Heart left ventricle (tissue), 16 donors: ENCODE measurements at regions not wholly inside any gene's neighbourhood (a gene's known extent, or its start where the extent isn't known, plus 50 kb on each side); places are given as distances from the start of the nearest gene placed in this dataset.
"Not testable (repeated sequence)": the region's sequence is repeated elsewhere in the genome, so short reads cannot be mapped to it uniquely, and the experiment has no call there.

Source experiments
- ATAC-seq, 4 donors: fragments of 200-7000 bp; cut with Tn5 transposase; one replicate each; pipeline ENCODE4 v1.9.1; 2020 to 2022; ENCODE audit warnings: moderate library complexity in 4 of 4, mild to moderate bottlenecking in 3 of 4, moderate number of reproducible peaks in 1 of 4
- DNase-seq, 5 donors: peaks; one replicate each; pipeline ENCODE4 v3.0.0-alpha.2; 2020
- H3K27ac ChIP-seq, 12 donors: fragments of 200-600 bp; sonication (generic) in 4 of 12; one replicate each; pipeline versions ENCODE4 v1.5.0 to v1.8.0; 2016 to 2022; ENCODE audit warnings: mild to moderate bottlenecking in 2 of 12
- H3K27me3 ChIP-seq, 9 donors: fragments of 200-600 bp; sonication (generic) in 2 of 9; one replicate each; pipeline versions ENCODE4 v1.5.1 to v1.8.0; 2016 to 2022; ENCODE audit warnings: mild to moderate bottlenecking in 3 of 9
- H3K36me3 ChIP-seq, 9 donors: fragments of 200-600 bp; sonication (generic) in 2 of 9; one replicate each; pipeline versions ENCODE4 v1.5.0 to v1.8.0; 2018 to 2022; ENCODE audit warnings: mild to moderate bottlenecking in 2 of 9
- H3K4me1 ChIP-seq, 12 donors: fragments of 200-600 bp; sonication (generic) in 4 of 12; one replicate each; pipeline versions ENCODE4 v1.5.0 to v1.8.0; 2016 to 2022; ENCODE audit warnings: mild to moderate bottlenecking in 3 of 12
- H3K4me3 ChIP-seq, 12 donors: fragments of 200-600 bp; sonication (generic) in 4 of 12; one replicate each; pipeline versions ENCODE4 v1.5.0 to v1.8.0; 2017 to 2022; ENCODE audit warnings: mild to moderate bottlenecking in 9 of 12, moderate library complexity in 4 of 12
- H3K9me3 ChIP-seq, 12 donors: fragments of 200-600 bp; sonication (generic) in 4 of 12; one replicate each; pipeline versions ENCODE4 v1.5.0 to v1.8.0; 2016 to 2022; ENCODE audit warnings: mild to moderate bottlenecking in 1 of 12
- CTCF ChIP-seq, 12 donors: fragments of 200-600 bp; sonication (generic) in 4 of 12; IDR thresholded peaks; one replicate each; pipeline versions ENCODE4 v1.5.0 to v1.8.0; 2018 to 2022; ENCODE audit warnings: antibody characterized with exemption in 12 of 12, mild to moderate bottlenecking in 5 of 12
- POLR2A ChIP-seq, 2 donors: fragments of 450-650 bp; IDR thresholded peaks; one replicate each; pipeline ENCODE4 v1.6.1; 2017; ENCODE audit warnings: antibody characterized with exemption in 2 of 2, mild to moderate bottlenecking in 2 of 2, moderate library complexity in 2 of 2
- WGBS, 4 donors: extraction: QIAGEN DNeasy Blood & Tissue Kit in 2 of 4; methylation state at CpG; one replicate each; pipeline versions ENCODE4 v1.1.5 to v1.1.7; 2013 to 2018; 5-methylcytosine and 5-hydroxymethylcytosine counted together
- intact Hi-C, 10 donors: fragments of 100-400 bp; cut with DNase I; formaldehyde crosslinking; loops; one replicate each; pipeline versions ENCODE4 v1.11.1 to v1.14.2; 2022
- donor health status: ischemic (EF 13 %, LVEDD 7.1; RV severe dilation, severe dysfunction).
- donor health status: healthy with polysubstance abuse.
- donor health status: DM: no; HTN: yes; CAD: no.
- donor health status: DM: no; HTN: no; CAD: no.
- donor health status: ischemic (EF 25% LVEDD 6.9; RV normal size, moderate dysfunction).
- donor health status: ischemic (EF 25% LVEDD 5.7; RV mildly dilated, moderate dysfunction).
- donor health status: healthy.
- donor health status: DM: yes; HTN: yes; CAD: no.
- donor health status: ischemic (EF 35%, LVEDD 5.7; RV mildly dilated, moderate dysfunction).
- donor health status: nonischemic (EF 11% LVEDD 7.7; RV severe dilation, severe dysfunction).
- donor health status: DM: yes; HTN: yes; CAD: no.
- donor health status: PGD.
- donor health status: ischemic (EF 29% LVEDD 5.4; RV normal size, mild dysfunction).
- donor health status: nonischemic (EF 23%, LVEDD 6.1; RV moderate dilation, normal function).

GRCh38 chr15:92733934-92734521, 78.5 kb upstream of the FAM174B start:
- 16 to 41% (median 30%) methylated on average over 32 to 33 of the region's 33 CpGs for WGBS, 4 donors
- Histone ChIP-seq H3K4me1 (peaks cover 0 to 5% (median 0%) of the 10 kb centered on the region in 12 donors), H3K4me3 (peak overlapping the region; percentile 13 to 68 (median 52)), H3K9me3 (no peaks in the 10 kb centered on the region), H3K36me3 (no peaks in the 10 kb centered on the region), H3K27ac (peak overlapping the region; percentile 11 to 88 (median 72)), H3K27me3 (no peaks in the 10 kb centered on the region)
- peak in 2 of 5 donors; percentile 31 to 34 for DNase-seq
- intact Hi-C loops: no loop called here
- peak; percentile 51 to 89 (median 84) for ATAC-seq
- TF ChIP-seq CTCF (IDR thresholded peaks at IDR 0.05): peak in 1 of 12 donors; percentile 12
- TF ChIP-seq POLR2A (IDR thresholded peaks at IDR 0.05): no peak

GRCh38 chr15:92739246-92739645, 83.7 kb upstream of the FAM174B start:
- intact Hi-C loops, H3K4me1 ChIP-seq, DNase-seq, ATAC-seq, H3K4me3 ChIP-seq, H3K9me3 ChIP-seq, H3K27me3 ChIP-seq, H3K27ac ChIP-seq, H3K36me3 ChIP-seq: not testable (repeated sequence)
- 95 to 98% (median 96%) methylated on average over 4 of the region's 4 CpGs for WGBS, 4 donors

GRCh38 chr15:92745845-92746271, 90.3 kb upstream of the FAM174B start:
- intact Hi-C loops: no loop called here
- no peaks in the 10 kb centered on the region for H3K27me3 ChIP-seq
- H3K4me3 ChIP-seq: no peak overlapping the region
- H3K36me3 ChIP-seq: no peaks in the 10 kb centered on the region
- H3K9me3 ChIP-seq: no peaks in the 10 kb centered on the region
- TF ChIP-seq POLR2A (IDR thresholded peaks at IDR 0.05) (no peak), CTCF (IDR thresholded peaks at IDR 0.05) (no peak)
- DNase-seq (no peak), ATAC-seq (no peak)
- no peak overlapping the region for H3K27ac ChIP-seq
- 83 to 89% (median 86%) methylated on average over 4 of the region's 4 CpGs for WGBS, 4 donors
- H3K4me1 ChIP-seq: no peaks in the 10 kb centered on the region

GRCh38 chr15:92747047-92747446, 91.5 kb upstream of the FAM174B start:
- ATAC-seq: no peak
- no peaks in the 10 kb centered on the region for H3K36me3 ChIP-seq
- TF ChIP-seq POLR2A (IDR thresholded peaks at IDR 0.05) (no peak), CTCF (IDR thresholded peaks at IDR 0.05) (no peak)
- no peaks in the 10 kb centered on the region for H3K27me3 ChIP-seq
- H3K9me3 ChIP-seq: no peaks in the 10 kb centered on the region
- intact Hi-C loops: no loop called here
- WGBS, 4 donors: 88 to 94% (median 90%) methylated on average over 3 of the region's 3 CpGs
- H3K4me3 ChIP-seq: no peak overlapping the region
- DNase-seq: no peak
- no peak overlapping the region for H3K27ac ChIP-seq
- H3K4me1 ChIP-seq: no peaks in the 10 kb centered on the region

GRCh38 chr15:92749216-92749615, 93.6 kb upstream of the FAM174B start:
- H3K36me3 ChIP-seq: no peaks in the 10 kb centered on the region
- H3K9me3 ChIP-seq: no peaks in the 10 kb centered on the region
- ATAC-seq: no peak
- 83 to 91% (median 87%) methylated on average over 4 of the region's 4 CpGs for WGBS, 4 donors
- H3K4me1 ChIP-seq: no peaks in the 10 kb centered on the region
- H3K4me3 ChIP-seq: no peak overlapping the region
- TF ChIP-seq POLR2A (IDR thresholded peaks at IDR 0.05) (no peak), CTCF (IDR thresholded peaks at IDR 0.05) (no peak)
- intact Hi-C loops: no loop called here
- no peak overlapping the region for H3K27ac ChIP-seq
- H3K27me3 ChIP-seq: no peaks in the 10 kb centered on the region
- no peak for DNase-seq
